Left colon (tissue), 2 donors: ENCODE measurements at regions not wholly inside any gene's neighbourhood (a gene's known extent, or its start where the extent isn't known, plus 50 kb on each side); places are given as distances from the start of the nearest gene placed in this dataset.
"Not testable (repeated sequence)": the region's sequence is repeated elsewhere in the genome, so short reads cannot be mapped to it uniquely, and the experiment has no call there.

ENCODE experiments used
- ATAC-seq: fragments of 200-7000 bp; cut with Tn5 transposase; one replicate; pipeline ENCODE4 v1.9.1; 2020; ENCODE audit warnings: mild to moderate bottlenecking, moderate library complexity
- DNase-seq, 2 donors: peaks; one replicate each; pipeline ENCODE4 v3.0.0-alpha.2; 2020
- intact Hi-C, 2 donors: fragments of 100-400 bp; cut with DNase I in 1 of 2; cut with micrococcal nuclease in 1 of 2; formaldehyde crosslinking; loops; one replicate each; pipeline versions ENCODE4 v1.11.2 to v1.14.0; 2022; cut with DNase I, micrococcal nuclease
- donor health status: DM: no; HTN: no; CAD: no.
- donor health status: DM: yes; HTN: yes; CAD: no.

GRCh38 chr9:22643541-22643940 lies 196.9 kb downstream of the DMRTA1 start:
- intact Hi-C loops: no loop called here
- ATAC-seq: no peak
- DNase-seq: no peak

DNA sequence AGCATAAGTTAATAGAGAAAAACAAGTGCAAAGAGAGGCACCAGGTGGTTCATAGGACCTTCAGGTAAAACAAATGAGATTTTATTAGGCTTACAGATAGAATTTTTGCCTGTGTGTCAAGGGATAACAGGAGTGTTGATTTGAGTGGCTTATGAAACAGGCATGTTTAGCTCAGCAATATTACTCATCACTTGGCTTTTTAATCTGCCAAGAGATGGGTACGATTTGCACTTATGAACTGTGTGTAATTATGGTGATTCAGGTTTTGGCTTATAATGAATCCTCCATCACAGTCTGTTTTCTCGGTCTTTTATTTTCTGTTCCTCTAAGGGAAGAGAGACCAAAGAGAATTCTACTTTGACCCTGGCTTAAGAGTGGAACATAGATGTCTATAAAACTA lies 199.3 kb downstream of the DMRTA1 start:
- intact Hi-C loops: no loop called here
- ATAC-seq: no peak
- no peak for DNase-seq

GRCh38 chr9:22649384-22649783 lies 202.8 kb downstream of the DMRTA1 start:
- DNase-seq (no peak), ATAC-seq (no peak)
- intact Hi-C loops: no loop called here

GRCh38 chr9:22650145-22650544 lies 203.5 kb downstream of the DMRTA1 start:
- intact Hi-C loops: no loop called here
- ATAC-seq: no peak
- DNase-seq: no peak

DNA sequence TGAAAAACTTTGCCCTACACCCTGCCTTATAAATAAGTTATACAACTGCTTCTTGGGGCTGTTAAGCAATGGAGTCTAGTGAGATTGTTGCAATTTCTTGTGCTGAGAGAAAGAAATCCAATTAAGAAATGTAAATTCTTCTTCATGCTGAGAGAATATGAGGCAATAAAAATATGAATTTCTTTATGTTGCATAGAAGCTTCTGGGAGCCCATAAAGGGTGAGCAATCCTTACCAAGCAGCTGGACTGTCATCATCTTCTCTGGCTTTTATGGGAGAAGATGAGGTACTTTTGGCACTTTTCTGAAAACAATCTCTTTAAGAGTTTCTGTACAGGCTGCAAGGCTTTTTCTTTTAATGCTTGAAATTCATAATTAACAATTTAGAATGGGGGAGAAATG lies 204.3 kb downstream of the DMRTA1 start:
- intact Hi-C loops: no loop called here
- ATAC-seq (no peak), DNase-seq (no peak)

GRCh38 chr9:22654833-22655232 lies 208.2 kb downstream of the DMRTA1 start:
- ATAC-seq (no peak), DNase-seq (no peak)
- intact Hi-C loops: no loop called here

- no peak for ATAC-seq
- no peak for DNase-seq
- intact Hi-C loops: no loop called here
These were observed 211.1 kb downstream of the DMRTA1 start for GRCh38 chr9:22657713-22658112.

DNA sequence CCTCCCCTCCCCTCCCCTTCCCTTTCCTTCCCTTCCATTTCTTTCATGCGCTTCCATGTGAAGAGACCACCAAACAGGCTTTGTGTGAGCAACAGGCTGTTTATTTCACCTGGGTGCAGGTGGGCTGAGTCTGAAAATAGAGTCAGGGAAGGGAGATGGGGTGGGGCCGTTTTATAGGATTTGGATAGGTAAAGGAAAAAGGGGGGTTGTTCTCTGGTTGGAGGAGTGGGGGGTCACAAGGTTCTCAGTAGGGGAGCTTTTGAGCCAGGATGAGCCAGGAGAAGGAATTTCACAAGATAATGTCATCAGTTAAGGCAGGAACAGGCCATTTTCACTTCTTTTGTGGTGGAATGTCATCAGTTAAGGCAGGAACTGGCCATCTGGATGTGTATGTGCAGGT lies 211.9 kb downstream of the DMRTA1 start:
- DNase-seq, intact Hi-C loops, ATAC-seq: not testable (repeated sequence)

DNA sequence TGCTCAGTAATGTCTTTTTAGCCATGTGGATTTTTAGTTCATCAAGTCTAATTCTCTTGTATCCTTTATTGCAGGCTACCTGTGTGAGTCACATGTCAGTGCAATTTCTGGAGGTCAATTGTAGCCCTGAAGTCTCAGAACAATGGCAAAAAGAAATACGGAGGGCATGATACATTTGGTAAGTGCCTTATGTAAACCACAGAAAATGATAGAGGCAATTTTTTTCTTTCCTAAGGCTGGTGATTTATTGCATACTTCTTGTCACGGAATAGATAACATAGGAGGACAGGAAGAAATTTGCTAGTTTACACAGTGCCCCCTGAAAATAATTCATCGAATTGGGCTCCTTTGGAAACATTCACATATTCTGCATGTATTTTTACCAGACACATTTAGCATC lies 235.9 kb downstream of the DMRTA1 start:
- no peak for ATAC-seq
- intact Hi-C loops: no loop called here
- no peak for DNase-seq

DNA sequence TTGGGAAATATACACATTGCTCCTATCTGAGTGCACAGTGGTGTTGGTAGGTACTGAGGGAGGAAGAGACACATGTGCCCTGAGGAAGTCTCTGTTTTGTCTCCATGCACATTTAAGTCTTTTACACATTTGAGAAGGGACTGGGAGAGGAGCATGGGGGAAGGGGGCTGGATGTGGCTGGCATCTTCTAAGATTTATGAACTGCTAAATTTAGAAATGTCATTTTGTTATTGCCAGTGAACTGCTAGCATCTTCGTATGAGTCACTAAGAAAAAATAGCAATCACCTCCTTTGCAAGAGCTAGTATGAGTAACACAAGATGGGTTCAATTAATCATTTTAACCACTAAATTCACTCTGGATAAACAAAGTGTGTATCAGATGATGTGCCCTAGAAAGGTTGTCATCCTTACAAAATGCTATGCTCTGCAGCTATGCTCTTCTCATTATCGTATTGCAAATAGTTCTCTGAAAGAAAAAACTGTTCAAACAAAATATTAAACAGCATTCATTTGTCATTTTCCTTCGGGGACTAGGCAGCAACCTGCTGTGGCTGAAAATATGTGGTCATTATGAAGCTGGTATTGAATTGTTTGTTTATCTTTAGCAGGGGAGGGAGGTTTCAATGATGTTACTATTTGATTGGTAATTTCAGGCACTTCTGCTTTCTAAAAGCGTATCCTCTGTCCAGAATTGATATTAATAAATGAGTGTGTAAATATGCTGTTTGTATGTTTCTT lies 236.5 kb downstream of the DMRTA1 start:
- DNase-seq (no peak), ATAC-seq (no peak)
- intact Hi-C loops: no loop called here

DNA sequence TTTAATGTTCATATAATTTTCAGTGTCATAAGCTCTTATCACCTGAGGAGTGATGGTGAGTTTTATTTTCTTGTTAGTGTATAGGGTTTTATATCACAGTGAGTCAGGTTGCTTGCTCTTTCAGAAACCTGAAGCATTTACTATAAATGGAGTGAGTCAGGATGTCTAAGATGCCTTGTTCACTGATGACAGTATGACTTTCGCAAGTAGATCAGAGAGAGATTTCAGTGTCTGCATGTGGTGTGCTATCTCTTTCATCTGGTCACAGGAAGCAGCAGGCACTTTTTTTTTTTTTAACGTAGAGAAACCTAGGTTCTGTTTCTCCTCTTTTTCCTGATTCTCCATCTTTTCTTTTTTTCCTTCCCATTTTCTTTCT lies 237.1 kb downstream of the DMRTA1 start:
- DNase-seq (no peak), ATAC-seq (no peak)
- intact Hi-C loops: no loop called here

GRCh38 chr9:22693156-22693555 lies 246.5 kb downstream of the DMRTA1 start:
- ATAC-seq (no peak), DNase-seq (no peak)
- intact Hi-C loops: no loop called here

- intact Hi-C loops: no loop called here
- DNase-seq: no peak
- no peak for ATAC-seq
These were observed 253.5 kb downstream of the DMRTA1 start for GRCh38 chr9:22700171-22700570.

GRCh38 chr9:22718653-22719052 lies 272.0 kb downstream of the DMRTA1 start:
- intact Hi-C loops: no loop called here
- no peak for DNase-seq
- ATAC-seq: no peak

DNA sequence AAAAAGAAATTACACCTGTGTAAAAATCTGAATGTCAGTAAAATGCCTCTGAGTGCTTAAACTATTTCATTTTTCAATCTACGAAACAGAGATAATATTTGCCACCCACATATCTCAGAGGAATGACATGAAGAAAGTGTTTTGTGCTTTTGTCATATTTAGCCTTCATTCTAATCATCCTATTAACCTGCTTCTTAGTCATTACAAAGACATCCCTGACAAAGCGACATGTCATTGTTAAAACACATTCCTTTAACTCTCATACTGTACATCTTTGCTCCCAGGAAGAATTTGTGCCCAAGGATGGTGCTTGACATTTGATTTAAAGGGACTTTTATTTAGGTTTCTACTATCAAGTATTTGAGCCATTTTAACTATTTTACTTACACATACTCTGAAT lies 275.9 kb downstream of the DMRTA1 start:
- intact Hi-C loops: no loop called here
- no peak for ATAC-seq
- no peak for DNase-seq

DNA sequence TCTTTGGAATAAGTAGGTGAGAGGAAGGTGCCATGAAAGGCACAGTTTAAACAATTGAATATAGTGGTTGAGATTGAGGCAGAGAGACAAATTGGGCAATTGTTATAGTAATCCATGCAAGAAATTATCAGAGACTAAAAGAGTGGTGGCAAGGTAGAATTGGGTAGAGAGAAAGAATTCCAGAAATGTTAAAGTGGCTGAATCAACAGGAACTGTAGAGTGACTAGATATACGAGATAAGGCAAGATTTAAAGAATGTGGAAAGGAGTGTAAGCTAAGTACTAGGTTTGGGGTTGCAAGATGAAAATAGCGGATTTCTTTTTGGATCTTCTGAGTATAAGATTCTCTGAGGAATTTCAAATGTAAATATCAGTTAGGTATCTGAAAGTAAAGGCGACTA lies 285.2 kb downstream of the DMRTA1 start:
- DNase-seq: no peak
- intact Hi-C loops: no loop called here
- ATAC-seq: no peak

GRCh38 chr9:22739712-22740111 lies 293.1 kb downstream of the DMRTA1 start:
- intact Hi-C loops: no loop called here
- DNase-seq: no peak
- ATAC-seq: no peak

DNA sequence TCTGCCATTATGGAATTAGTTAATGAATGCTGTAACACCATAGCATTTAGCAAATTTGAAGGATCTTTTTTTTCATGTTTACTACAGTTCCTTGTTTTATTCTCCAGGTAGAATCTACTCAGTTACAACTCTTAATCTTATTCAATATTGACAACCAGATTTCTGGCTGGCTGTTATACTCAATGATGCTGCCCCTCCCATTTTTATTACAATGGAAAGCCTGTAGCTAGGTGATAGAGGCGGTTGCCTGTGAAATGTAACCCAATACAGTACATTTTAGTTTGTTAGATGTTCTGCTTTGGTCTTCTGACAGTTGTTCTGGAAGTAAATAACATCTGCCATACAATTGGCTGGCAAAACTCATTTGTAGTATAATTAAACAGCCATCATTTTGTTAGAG lies 294.2 kb downstream of the DMRTA1 start:
- DNase-seq: no peak
- intact Hi-C loops: no loop called here
- peak; percentile 50 for ATAC-seq

GRCh38 chr9:22742401-22742800 lies 295.8 kb downstream of the DMRTA1 start:
- ATAC-seq (no peak), DNase-seq (no peak)
- intact Hi-C loops: no loop called here

- ATAC-seq: no peak
- intact Hi-C loops: no loop called here
- DNase-seq: no peak
These were observed 327.0 kb downstream of the DMRTA1 start for GRCh38 chr9:22773501-22774220.

- no peak for ATAC-seq
- no peak for DNase-seq
- intact Hi-C loops: no loop called here
These were observed 343.7 kb downstream of the DMRTA1 start for GRCh38 chr9:22790329-22790728.
